SK-N-SH (cell line): ENCODE measurements at regions not wholly inside any gene's neighbourhood (a gene's known extent, or its start where the extent isn't known, plus 50 kb on each side); places are given as distances from the start of the nearest gene placed in this dataset.

Experiments used
- NRF1 ChIP-seq: IDR thresholded peaks from 2 replicates; pipeline ENCODE4 v1.6.1; 2012; ENCODE audit warnings: low read depth, mild to moderate bottlenecking, low read length
- SIN3A ChIP-seq: IDR thresholded peaks from 2 replicates; pipeline ENCODE4 v1.6.1; 2012; ENCODE audit warnings: low read depth, mild to moderate bottlenecking, low read length, moderate library complexity, borderline replicate concordance
- TF ChIP-seq, protein P1 (sequence below): fragments of 200-600 bp; sonication (generic); IDR thresholded peaks from 2 replicates; pipeline ENCODE4 v1.6.1; 2017; ENCODE audit warnings: antibody characterized with exemption, mild to moderate bottlenecking, moderate library complexity
- TF ChIP-seq, protein P2 (sequence below): IDR thresholded peaks from 2 replicates; pipeline ENCODE4 v1.6.1; 2012; ENCODE audit warnings: mild to moderate bottlenecking, low read depth, low read length, moderate library complexity
- TF ChIP-seq, protein P3 (sequence below): IDR thresholded peaks from 2 replicates; pipeline ENCODE4 v1.4.0; 2012; ENCODE audit warnings: low read depth, borderline replicate concordance

DNA sequence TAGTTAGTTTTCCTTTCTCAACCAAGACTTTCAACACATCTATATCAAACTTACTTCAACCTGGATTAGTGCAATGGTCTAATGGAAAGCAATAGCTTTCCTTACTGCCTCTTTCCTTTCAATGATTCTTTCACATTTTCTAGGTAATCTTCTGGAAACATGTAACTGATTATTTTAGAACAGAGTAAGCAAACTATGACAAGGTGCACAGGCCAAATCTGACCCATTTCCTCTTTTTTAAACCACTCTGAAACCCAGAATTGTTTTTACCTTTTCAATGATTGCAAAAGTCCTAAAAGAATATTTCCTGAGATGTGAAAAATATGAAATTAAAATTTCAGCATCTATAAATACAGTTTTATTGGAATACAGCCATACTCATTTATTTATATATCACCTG, 81.6 kb upstream of the TMTC2 start:
- TF ChIP-seq, protein P1, sequence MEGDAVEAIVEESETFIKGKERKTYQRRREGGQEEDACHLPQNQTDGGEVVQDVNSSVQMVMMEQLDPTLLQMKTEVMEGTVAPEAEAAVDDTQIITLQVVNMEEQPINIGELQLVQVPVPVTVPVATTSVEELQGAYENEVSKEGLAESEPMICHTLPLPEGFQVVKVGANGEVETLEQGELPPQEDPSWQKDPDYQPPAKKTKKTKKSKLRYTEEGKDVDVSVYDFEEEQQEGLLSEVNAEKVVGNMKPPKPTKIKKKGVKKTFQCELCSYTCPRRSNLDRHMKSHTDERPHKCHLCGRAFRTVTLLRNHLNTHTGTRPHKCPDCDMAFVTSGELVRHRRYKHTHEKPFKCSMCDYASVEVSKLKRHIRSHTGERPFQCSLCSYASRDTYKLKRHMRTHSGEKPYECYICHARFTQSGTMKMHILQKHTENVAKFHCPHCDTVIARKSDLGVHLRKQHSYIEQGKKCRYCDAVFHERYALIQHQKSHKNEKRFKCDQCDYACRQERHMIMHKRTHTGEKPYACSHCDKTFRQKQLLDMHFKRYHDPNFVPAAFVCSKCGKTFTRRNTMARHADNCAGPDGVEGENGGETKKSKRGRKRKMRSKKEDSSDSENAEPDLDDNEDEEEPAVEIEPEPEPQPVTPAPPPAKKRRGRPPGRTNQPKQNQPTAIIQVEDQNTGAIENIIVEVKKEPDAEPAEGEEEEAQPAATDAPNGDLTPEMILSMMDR: no peak
- TF ChIP-seq SIN3A: no peak
- TF ChIP-seq, protein P2, sequence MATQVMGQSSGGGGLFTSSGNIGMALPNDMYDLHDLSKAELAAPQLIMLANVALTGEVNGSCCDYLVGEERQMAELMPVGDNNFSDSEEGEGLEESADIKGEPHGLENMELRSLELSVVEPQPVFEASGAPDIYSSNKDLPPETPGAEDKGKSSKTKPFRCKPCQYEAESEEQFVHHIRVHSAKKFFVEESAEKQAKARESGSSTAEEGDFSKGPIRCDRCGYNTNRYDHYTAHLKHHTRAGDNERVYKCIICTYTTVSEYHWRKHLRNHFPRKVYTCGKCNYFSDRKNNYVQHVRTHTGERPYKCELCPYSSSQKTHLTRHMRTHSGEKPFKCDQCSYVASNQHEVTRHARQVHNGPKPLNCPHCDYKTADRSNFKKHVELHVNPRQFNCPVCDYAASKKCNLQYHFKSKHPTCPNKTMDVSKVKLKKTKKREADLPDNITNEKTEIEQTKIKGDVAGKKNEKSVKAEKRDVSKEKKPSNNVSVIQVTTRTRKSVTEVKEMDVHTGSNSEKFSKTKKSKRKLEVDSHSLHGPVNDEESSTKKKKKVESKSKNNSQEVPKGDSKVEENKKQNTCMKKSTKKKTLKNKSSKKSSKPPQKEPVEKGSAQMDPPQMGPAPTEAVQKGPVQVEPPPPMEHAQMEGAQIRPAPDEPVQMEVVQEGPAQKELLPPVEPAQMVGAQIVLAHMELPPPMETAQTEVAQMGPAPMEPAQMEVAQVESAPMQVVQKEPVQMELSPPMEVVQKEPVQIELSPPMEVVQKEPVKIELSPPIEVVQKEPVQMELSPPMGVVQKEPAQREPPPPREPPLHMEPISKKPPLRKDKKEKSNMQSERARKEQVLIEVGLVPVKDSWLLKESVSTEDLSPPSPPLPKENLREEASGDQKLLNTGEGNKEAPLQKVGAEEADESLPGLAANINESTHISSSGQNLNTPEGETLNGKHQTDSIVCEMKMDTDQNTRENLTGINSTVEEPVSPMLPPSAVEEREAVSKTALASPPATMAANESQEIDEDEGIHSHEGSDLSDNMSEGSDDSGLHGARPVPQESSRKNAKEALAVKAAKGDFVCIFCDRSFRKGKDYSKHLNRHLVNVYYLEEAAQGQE: no peak
- TF ChIP-seq, protein P3, sequence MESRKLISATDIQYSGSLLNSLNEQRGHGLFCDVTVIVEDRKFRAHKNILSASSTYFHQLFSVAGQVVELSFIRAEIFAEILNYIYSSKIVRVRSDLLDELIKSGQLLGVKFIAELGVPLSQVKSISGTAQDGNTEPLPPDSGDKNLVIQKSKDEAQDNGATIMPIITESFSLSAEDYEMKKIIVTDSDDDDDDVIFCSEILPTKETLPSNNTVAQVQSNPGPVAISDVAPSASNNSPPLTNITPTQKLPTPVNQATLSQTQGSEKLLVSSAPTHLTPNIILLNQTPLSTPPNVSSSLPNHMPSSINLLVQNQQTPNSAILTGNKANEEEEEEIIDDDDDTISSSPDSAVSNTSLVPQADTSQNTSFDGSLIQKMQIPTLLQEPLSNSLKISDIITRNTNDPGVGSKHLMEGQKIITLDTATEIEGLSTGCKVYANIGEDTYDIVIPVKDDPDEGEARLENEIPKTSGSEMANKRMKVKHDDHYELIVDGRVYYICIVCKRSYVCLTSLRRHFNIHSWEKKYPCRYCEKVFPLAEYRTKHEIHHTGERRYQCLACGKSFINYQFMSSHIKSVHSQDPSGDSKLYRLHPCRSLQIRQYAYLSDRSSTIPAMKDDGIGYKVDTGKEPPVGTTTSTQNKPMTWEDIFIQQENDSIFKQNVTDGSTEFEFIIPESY: no peak
- TF ChIP-seq NRF1: no peak
